ENCODE measurements at regions not wholly inside any gene's neighbourhood (a gene's known extent, or its start where the extent isn't known, plus 50 kb on each side); places are given as distances from the start of the nearest gene placed in this dataset.

- Histone ChIP-seq H3K4me3 (no peak overlapping the region), H3K27me3 (no peaks in the 10 kb centered on the region), H3K27ac (no peak overlapping the region), H3K36me3 (no peaks in the 10 kb centered on the region), H3K4me1 (no peaks in the 10 kb centered on the region), H3K9me3 (no peaks in the 10 kb centered on the region)
- no peak for TF ChIP-seq POLR2A (IDR thresholded peaks at IDR 0.05)
- no peak for TF ChIP-seq EP300 (IDR thresholded peaks at IDR 0.05)
- TF ChIP-seq POLR2AphosphoS5 (IDR thresholded peaks at IDR 0.05): no peak
- no peak for TF ChIP-seq CTCF (IDR thresholded peaks at IDR 0.05)
- WGBS, 2 donors: 75 to 84% methylated on average over 3 of the region's 3 CpGs
- intact Hi-C loops (cut with DNase I): no loop called here
- DNase-seq: no peak
These were observed 286.5 kb downstream of the PCDH17 start for GRCh38 chr13:57918086-57918485.

GRCh38 chr13:57918913-57919312 is 287.4 kb downstream of the PCDH17 start:
- Histone ChIP-seq H3K27me3 (no peaks in the 10 kb centered on the region), H3K36me3 (no peaks in the 10 kb centered on the region), H3K27ac (no peak overlapping the region), H3K4me1 (no peaks in the 10 kb centered on the region), H3K9me3 (no peaks in the 10 kb centered on the region), H3K4me3 (no peak overlapping the region)
- intact Hi-C loops (cut with DNase I): no loop called here
- WGBS, 2 donors: 71 to 89% methylated on average over 2 of the region's 2 CpGs
- no peak for DNase-seq
- TF ChIP-seq CTCF (IDR thresholded peaks at IDR 0.05): no peak
- TF ChIP-seq POLR2A (IDR thresholded peaks at IDR 0.05): no peak
- TF ChIP-seq POLR2AphosphoS5 (IDR thresholded peaks at IDR 0.05): no peak
- no peak for TF ChIP-seq EP300 (IDR thresholded peaks at IDR 0.05)

- no peak for DNase-seq
- intact Hi-C loops (cut with DNase I): no loop called here
- no peaks in the 10 kb centered on the region for H3K9me3 ChIP-seq
- H3K27me3 ChIP-seq: no peaks in the 10 kb centered on the region
- no peak overlapping the region for H3K27ac ChIP-seq
- TF ChIP-seq POLR2A (IDR thresholded peaks at IDR 0.05) (no peak), POLR2AphosphoS5 (IDR thresholded peaks at IDR 0.05) (no peak), EP300 (IDR thresholded peaks at IDR 0.05) (no peak), CTCF (IDR thresholded peaks at IDR 0.05) (no peak)
- no peaks in the 10 kb centered on the region for H3K36me3 ChIP-seq
- no peak overlapping the region for H3K4me3 ChIP-seq
- WGBS, 2 donors: 27 to 60% methylated on average over 3 of the region's 3 CpGs
- no peaks in the 10 kb centered on the region for H3K4me1 ChIP-seq
These were observed 293.7 kb downstream of the PCDH17 start for GRCh38 chr13:57925250-57925649.

- H3K27me3 ChIP-seq: no peaks in the 10 kb centered on the region
- H3K4me1 ChIP-seq: no peaks in the 10 kb centered on the region
- no peak overlapping the region for H3K27ac ChIP-seq
- intact Hi-C loops (cut with DNase I): no loop called here
- no peak for TF ChIP-seq POLR2AphosphoS5 (IDR thresholded peaks at IDR 0.05)
- no peak for TF ChIP-seq EP300 (IDR thresholded peaks at IDR 0.05)
- no peak for TF ChIP-seq POLR2A (IDR thresholded peaks at IDR 0.05)
- TF ChIP-seq CTCF (IDR thresholded peaks at IDR 0.05): no peak
- DNase-seq: no peak
- H3K36me3 ChIP-seq: no peaks in the 10 kb centered on the region
- H3K9me3 ChIP-seq: no peaks in the 10 kb centered on the region
- WGBS, 2 donors: 61 to 74% methylated on average over 2 of the region's 2 CpGs
- H3K4me3 ChIP-seq: no peak overlapping the region
These were observed 294.2 kb downstream of the PCDH17 start for GRCh38 chr13:57925751-57926150.

GRCh38 chr13:57932061-57932460 is 300.5 kb downstream of the PCDH17 start:
- TF ChIP-seq POLR2AphosphoS5 (IDR thresholded peaks at IDR 0.05): no peak
- TF ChIP-seq POLR2A (IDR thresholded peaks at IDR 0.05): no peak
- no peak for TF ChIP-seq EP300 (IDR thresholded peaks at IDR 0.05)
- TF ChIP-seq CTCF (IDR thresholded peaks at IDR 0.05): no peak
- DNase-seq: no peak
- no peak overlapping the region for H3K4me3 ChIP-seq
- intact Hi-C loops (cut with DNase I): no loop called here
- H3K36me3 ChIP-seq: no peaks in the 10 kb centered on the region
- no peak overlapping the region for H3K27ac ChIP-seq
- no peaks in the 10 kb centered on the region for H3K9me3 ChIP-seq
- H3K4me1 ChIP-seq: no peaks in the 10 kb centered on the region
- 86 to 91% methylated on average over 1 of the region's 1 CpG for WGBS, 2 donors
- H3K27me3 ChIP-seq: no peaks in the 10 kb centered on the region

All from sigmoid colon (tissue), 6 donors.